HG03097 (cell line): ENCODE measurements at regions not wholly inside any gene's neighbourhood (a gene's known extent, or its start where the extent isn't known, plus 50 kb on each side); places are given as distances from the start of the nearest gene placed in this dataset.

Experiments
- ATAC-seq: cut with Tn5 transposase; IDR thresholded peaks from one replicate; pipeline ENCODE4 v1.9.1; 2021; ENCODE audit not compliant: unreplicated experiment, low FRiP score

DNA sequence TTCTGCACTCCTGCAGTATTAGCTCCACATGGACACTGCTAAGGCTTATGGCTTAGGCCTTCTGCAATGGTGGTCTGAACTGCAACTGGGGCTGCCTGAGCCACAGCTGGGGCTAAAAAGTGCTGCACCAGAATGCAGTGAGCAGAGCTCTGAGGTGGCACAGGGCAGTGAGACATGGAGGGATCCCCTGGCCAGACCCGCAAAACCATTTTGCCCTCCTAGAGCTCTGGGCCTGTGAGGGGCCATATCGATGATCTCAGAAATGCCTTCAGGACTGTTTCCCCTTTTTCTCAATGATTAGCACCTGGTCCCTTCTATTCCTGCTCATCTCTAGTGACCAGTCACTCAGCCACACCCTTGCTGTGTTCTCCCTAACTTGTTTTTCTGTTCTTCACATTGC is 397.7 kb downstream of the UQCRFS1 start:
- no peak for ATAC-seq

DNA sequence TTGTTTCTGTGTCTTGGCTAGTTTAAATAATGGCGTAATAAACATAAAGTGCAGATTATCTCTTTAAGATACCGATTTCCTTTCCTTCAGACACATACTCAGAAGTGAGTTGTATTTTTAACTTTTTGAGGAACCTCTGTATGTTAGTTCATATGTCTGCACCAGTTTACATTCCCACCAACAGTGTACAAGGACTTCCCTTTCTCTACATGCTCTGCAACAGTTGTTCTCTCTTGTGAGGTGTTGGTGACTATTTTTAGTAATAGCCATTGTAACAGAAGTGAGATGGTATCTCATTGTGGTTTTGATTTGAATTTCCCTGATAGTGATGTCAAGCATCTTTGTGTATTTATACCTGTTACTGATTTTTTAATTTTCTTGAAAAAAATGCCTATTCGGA is 418.6 kb downstream of the UQCRFS1 start:
- no peak for ATAC-seq

DNA sequence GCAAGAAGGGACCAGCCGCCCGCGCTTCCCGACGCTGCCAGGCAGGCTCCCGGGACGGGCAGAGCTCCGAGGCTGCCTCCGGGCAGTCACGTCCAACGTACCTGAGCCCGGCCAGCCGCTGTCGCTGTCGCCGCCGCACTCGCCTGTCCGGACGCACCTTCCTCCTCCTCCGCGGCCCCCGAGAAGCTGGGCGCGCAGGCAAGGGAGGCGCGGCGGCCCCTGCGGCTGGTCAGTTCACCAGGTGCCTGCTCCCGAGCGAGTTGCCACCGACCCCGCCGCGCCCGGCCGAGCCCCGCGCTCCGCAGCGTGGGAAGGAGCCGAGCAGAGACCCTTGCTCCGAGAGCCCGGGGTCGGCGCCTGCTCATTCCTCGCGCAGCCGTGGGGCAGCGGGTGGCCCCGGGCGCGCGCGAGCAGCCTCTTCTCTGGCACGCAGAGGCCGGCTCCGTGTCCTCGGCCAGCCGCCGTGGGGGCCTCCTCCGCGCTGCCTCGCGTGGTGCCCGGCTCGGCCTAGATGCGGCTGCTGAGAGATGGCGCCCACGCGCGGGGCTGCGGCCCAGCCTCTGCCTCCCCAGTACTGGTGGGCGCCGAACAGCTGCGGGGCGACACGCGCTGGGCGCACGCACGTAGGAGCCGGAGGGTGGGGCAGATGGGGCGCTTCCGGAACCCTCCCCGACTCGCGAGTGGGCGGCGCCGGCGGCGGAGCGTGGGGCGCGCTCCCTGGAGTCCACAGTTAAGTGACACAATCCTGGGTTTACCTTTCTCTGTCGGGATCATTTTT is 419.4 kb downstream of the UQCRFS1 start:
- no peak for ATAC-seq

DNA sequence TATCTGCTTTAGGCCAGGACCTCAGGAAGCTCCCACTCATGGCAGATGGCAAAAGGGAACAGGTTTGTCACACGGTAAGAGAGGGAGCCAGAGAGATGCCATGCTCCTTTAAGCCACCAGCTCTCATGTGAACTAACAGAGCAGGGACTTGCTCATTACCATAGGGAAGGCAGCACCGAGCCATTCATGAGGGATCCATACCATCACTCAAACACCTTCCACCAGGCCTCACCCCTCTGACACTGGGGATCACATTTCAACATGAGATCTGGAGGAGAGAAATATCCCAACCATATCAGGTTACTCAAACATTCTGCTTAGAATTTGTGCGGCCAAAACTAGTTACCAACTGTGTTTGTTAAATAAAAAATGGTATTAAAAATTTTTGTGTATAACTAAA is 427.0 kb downstream of the UQCRFS1 start:
- no peak for ATAC-seq

DNA sequence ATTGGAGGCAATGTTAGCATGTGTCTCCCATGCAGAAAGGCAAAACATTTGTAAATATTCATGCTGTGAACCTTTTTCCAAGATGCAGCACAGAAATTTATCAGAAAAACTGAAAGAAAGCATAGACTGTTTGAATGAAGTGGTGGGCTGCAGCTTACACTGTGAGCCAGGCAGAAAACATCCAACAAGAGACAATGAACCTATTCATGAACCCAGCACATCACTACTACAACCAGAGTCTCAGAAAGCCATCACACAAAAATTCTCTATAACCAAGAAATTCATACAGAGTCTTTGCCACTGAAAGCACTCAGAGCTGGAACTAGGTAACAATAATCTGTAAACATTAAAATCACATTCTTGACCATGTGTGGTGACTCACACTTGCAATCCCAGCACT is 448.9 kb downstream of the UQCRFS1 start:
- no peak for ATAC-seq

DNA sequence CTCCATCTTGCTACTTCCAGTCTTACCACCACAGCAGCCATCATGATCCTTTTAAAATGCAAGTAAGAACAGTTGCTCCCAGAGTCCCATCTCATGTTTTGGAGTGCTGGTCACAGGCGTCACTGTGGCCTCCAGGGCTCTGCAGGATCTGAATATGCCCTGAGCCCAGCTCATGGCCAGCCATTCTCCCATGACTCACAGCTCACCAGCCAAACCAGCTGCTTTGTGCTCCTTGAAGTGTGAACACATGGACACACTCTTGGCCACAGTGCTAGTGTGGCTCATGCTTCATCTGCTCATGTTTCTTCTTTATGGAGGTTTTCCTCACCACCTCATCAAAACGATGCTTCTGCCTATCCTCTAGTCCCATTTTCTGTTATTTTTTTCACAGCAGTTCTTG is 466.5 kb downstream of the UQCRFS1 start:
- no peak for ATAC-seq

DNA sequence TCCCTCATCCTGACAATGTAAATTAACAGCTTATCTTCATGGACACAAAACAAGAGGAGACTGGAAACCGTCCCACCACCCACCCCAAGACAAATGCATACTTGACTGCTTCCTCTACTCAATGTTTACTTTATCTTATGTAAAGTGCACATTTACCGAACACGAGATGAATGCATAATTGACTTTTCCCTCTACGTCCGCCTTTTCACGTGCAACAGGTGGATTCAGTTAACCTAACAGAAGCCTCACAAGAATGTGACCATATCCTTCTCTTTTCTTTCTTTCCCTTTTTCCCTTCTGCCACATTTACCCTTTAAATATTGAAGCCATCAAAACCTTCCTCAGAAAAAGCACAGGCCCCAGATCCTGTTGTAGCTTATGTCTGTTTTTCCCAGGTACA is 468.0 kb downstream of the UQCRFS1 start:
- no peak for ATAC-seq

DNA sequence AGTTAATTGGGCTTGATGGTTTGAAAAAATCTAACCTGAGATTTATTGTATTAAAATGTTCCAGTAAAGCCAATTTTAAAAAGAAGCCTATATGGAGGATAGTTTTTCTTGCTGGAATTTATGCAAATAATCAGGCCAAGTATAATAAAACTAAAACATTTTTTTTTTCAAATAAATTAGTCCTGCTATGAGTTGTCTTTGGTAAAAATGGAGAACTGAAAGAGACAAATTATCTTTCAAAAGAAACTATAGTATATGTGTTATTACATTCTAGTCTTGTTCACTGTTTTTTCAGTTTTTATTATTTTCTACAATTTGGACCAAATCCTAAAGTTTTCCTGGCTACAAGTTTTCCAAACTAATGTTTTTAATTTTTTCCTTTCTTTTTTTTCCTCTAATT is 468.9 kb downstream of the UQCRFS1 start:
- ATAC-seq, result no peak

DNA sequence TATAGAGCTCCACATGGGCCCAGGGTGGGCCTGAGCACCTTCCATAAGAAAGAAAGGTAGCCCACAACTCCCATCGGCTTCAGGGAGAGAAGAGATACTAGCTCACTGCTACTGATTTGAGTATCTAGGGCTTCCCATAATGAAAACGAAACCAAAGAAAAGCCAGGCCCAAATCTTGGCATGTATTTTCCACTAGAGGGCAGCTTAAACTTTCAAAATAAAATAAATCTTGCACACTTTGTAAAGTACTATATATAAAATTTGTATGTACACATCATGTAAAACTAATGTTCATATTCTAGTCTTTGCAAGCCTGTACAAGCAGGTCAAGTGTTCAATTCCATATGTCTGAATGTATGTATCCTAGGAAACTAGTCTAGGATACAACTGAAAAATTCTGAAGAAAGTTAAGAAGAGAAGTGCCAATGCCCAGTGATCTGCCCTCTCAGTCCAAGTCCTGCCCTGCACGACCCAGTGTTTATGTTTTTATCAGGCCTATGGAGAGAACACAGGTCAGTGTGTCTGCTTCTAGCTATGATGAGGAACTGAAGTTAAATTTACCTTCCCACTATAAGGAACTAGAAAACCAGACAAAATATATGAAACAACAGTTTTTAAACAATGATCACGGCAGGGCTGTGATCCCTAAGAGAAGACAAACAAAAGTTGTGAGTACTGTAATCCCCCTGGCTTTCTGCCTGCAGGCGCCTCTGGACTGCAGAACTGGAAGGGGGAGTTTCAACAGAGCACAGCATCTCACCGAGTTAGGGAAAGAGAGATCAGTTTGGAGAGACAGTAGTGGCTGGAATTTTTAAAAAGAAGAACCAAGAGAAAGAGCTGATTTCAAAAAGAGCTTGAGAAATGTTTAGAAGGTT is 475.7 kb downstream of the UQCRFS1 start:
- no peak for ATAC-seq

DNA sequence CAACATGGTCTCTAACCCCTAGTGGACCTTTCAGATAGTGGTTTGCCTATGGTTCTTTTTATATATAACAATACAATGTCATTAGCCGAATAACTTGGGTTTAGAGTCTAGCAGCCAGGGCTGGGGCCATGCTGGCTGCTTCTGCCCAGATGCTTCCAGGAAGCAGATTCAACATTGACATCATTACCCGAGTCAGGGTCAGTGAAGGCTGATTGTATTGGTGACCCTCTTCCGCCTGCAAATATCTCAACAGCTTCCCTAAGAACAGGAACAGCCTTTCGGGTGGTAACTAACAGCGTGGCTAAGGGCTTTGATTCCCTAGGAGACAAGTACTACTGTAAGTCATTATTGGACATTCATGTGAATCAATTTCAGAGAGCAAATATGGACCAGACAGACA is 476.4 kb downstream of the UQCRFS1 start:
- ATAC-seq, result no peak

DNA sequence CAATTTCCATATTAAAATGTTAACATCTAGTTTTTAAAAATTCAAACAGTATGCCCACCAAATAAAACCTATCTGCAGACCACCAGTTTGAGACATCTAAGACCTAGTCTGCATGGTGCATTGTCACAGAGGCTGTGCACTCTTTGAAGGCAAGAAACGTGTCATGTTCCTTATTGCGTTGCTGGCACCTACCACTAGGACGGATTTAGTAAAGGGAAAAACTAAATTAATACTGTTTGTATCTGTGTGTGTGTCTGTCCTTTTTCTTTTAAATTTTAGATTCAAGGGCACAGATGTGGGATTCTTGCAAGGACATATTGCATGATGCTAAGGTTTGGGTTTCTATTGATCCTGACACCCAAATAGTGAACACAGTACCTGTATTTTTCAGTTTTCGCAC is 481.4 kb downstream of the UQCRFS1 start:
- no peak for ATAC-seq

DNA sequence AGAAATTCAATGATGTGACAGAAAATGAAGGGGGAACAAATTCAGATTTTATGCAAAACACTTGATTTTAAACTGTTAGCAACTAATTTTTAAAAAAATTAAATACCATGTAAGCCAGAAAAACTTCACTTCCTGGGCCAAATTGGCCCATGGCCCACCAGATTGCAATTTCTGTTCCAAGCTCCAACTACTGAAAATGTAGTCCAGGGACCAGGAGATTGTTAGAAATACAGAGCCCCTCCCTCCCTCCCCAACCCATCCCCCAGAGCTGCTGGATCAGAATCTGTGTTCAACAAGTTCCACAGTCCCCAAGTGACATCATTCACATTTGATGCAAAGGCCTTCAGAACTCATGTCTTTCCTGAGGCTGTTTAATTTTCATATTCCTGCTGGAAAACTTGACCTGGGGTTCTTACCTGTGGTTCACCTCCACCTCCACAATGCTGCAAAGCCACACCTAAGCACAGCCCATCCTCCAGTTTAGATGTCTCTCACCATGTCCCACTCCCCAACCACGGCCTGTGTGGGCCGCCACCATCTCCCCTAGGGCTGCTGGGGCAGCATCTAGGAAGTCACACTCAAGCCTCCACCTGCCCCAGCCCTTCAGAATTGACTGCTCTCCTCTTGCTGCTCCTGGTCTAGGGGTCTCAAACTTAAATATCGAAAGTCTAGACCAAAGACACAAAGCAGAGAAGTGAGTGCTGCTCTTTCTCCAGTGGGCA is 482.0 kb downstream of the UQCRFS1 start:
- ATAC-seq, result no peak

DNA sequence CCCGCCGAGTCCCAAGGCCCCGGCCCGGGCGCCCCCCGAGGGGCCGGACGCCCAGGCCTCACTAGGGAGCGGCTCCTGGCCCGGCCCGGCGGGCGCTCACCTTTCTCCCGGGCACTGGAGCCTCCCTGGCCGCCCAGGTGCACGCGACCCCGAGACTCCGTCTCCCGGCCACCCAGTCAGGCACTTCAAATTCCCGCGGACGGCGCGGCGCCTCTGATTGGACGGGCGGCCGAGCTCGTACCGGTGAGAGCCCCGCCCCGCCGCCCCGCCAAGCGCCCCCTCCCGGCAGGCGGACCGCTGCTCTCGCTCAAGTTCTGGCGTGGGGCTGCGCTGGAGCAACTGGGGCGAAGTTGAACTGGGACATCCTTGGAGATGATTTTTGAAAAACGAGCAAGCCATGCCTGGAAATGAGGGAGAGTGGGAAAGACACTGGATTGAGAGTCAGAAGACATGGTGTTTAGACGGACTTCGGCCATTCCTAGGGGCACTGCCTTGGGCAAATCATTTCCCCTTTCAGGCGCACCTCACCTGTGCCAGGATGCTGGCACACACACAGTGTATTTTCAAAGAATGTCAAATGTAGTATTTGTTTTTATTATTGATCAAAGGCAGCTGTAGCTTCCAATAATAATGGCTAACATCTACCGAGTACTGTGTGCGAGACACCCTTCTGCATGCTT is 485.3 kb downstream of the UQCRFS1 start:
- no peak for ATAC-seq

DNA sequence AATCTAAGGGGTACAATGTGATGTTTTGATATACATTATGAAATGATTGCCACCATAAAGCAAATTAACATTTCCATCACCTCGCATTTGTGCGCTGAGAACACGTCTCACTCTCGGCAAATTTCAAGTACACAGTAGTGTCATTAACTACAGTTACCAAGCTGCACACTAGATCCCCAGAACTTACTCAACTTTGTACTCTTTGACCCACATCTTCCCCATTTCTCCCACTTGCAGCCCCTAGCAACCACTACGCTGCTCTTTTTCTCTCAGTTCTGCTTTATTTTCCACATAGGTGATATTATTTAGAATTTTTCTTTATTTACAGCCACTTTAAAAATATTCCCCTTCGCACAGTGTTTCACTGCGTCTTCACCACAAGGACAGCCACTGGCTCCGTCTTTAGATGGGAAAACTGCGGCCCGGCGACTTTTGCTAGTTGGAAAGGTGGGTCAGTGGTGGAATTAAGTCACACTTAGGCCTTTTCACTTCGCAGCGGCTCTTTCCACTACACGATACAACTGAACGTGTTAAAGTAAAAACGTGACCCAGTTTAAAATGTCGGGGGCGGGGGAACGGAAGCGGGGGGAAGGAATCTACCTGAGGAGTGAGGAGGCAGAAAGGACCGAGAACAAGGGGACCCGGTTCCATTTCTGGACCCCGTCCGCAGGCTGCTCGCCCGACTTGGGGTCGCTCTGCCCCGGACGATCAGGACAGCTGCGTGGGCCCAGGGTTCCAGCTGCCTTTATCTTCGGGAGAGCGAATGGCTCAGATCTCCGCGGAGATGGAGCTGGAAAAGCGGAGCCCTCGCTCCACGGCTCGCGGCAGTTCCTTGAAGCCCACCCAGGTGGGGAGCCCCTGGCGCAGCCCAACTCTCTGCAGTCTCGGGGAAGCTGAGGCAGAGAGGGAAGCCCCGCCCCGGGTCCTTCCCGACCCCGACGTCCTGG is 486.1 kb downstream of the UQCRFS1 start:
- ATAC-seq, result no peak

DNA sequence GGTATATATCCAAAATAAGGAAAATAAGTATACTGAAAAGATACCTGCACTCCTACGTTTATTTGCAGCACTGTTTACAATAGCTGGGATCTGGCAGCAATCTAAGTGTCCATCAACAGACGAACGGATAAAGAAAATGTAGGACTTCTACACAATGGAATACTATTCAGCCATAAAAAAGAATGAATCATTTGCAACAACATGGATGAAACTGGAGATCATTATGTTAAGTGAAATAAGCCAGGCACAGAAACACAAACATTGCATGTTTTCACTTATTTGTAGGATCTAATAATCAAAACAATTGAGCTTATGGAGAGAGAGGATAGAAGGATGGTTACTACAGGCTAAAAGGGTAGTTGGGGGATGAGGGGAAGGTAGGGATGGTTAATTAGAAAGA is 494.0 kb downstream of the UQCRFS1 start:
- no peak for ATAC-seq

DNA sequence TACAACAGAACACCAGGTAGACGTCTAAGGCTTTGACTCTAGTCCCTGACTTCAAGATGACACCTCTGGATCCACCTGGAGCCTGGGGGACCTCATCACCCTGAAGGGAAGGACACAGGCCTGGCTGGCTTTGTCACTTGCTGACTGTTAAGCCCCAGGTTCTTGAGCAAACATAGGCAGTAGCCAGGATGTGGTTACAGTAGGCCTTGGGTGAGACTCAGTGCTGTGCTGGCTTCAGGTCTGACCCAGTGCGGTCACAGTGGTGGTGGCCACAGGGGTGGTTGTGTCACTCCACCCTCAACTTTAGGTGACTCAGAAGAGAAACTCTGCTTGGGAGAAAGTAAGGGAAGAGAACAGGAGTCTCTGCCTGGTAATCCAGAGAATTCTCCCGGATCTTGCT is 497.8 kb downstream of the UQCRFS1 start:
- no peak for ATAC-seq

DNA sequence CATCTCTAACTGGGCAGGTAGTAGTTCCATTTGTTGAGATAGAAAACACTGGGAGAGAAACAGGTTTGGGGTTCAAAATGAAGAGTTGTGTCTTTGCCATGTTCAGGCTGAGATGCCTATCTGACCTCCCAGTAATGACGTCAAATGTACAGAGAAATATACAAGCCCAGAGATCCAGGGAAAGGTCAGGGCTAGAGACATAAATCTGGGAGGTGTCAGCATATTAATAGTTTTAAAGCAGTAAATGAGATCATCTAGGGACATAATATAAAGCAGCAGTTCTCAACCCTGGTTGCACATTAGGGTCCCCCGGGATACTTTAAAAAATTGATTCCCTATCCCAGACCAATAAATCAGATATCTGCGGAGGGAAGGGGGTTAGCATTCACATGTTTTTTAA is 501.5 kb downstream of the UQCRFS1 start:
- no peak for ATAC-seq

DNA sequence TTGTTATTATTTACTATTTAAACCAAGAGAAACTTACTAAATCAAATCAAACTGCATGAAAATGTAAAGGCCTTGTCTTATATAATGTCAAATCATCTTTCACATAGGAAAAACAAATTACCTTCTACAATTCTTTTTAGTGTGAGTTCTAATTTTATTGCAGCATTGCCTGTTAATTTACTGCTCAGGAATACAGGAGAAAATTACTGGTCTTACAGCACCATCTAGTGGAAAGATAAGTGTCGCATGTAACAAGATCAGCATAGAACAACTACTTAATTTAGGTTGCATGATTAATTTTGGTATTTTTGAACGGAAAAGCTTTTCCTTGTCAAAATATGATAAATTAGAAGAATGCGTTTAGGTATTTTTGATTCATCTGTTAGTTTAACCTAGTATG is 502.7 kb downstream of the UQCRFS1 start:
- no peak for ATAC-seq

DNA sequence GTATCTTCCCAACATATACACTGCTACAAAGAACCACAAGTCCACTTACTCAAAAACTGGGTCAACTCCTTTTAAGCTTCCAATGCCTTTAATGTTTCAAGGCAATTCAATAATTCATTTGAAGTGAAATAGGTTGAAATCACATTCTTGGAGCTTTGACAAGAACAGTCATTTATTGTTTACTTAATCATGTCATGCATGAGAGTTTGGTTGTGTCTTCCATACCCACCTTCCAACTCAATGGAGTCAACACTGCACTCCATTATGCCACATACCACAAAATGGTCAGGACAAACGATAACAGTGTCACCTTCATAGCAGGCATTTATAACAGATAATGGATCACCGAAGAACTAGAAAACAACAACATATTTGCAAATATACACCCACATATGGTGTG is 506.3 kb downstream of the UQCRFS1 start:
- no peak for ATAC-seq

DNA sequence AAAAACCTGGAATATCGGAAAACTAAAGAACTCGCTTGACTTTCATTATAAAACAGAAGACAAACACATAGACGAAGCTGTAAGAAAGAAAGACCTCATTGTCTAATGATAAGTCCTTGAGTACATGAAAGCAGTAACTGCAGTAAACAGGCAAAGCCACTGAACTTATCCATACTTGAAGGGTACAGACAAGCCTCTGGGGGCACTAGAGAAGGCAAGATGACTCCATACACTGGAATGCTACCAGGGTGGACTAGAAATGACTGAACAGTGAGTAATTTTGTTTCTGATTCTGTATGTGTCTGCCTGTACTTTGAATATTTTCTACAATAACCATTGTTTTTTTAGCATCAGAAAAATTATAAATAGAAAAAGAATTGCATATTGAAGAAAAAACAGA is 507.9 kb downstream of the UQCRFS1 start:
- no peak for ATAC-seq
